Globus pallidus (tissue), 1 donor: ENCODE measurements at regions not wholly inside any gene's neighbourhood (a gene's known extent, or its start where the extent isn't known, plus 50 kb on each side); places are given as distances from the start of the nearest gene placed in this dataset.

Experiments
- DNase-seq: peaks from one replicate; pipeline ENCODE4 v3.0.0-alpha.2; 2015; ENCODE audit warnings: low spot score

DNA sequence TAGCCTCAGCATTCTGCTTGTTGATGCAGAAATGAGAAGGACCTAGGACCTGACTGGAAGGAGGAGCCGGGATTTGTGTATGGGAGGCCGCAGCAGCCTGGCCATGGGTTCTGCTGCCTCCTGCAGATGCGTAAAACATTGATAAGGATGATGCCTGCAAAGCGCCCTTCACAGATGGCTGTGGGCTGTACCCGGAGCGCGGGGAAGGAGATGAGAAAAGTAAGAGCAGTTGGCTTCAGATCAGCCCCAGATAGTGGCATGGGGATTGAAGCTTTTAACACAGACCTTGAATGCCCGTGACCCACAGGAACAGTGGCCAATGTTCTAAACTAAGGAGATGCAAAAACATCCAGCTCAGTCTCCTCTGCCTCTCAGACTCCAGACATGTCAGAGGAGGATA, 136.4 kb upstream of the KCNG1 start:
- no peak for DNase-seq

- no peak for DNase-seq
Observed at GRCh38 chr20:51158226-51158625, 135.3 kb upstream of the KCNG1 start.

DNA sequence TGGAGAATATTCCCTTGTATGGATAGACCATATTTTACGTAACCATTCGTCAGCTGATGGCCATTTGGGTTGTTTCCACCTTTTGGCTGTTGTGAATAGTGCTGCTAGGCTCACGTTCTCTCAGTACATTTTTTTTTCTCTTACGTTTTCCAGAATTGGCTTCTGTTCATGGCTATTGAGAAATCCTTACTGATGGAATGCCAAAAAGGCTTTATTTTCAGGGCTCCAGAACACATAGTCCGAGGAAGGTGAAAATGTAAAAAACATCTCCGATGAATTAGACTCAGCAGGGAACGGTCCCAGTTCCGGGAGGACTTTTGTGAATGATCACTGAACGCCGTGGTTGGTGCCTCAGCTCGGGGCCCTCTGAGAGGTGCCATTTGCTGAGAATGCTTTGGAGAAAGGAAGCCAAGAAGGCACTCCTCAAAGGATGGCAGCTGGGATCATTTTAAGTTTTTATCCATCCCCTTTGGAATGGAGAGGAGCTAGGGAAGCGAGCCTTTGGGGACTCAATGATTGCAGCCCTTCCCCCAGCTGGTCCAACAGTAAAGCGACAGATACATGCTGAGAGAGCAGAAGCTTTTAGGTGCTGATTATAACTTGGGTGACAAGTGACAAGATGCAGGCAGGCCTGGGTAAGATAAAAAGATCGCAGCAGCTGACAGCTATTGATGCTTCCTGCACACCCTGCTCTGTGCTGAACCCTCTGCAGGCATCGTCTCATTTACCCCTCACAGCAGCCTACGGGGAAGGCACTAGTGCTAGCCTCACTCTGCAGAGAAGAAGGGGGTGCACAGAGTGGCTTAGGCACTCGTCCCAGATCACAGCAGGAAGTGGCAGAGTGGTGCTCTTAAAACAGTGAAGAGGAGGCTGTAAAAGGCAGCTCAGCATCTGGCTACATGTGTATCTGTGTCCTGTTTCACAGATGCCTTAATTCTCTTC, 133.4 kb upstream of the KCNG1 start:
- DNase-seq = no peak

DNA sequence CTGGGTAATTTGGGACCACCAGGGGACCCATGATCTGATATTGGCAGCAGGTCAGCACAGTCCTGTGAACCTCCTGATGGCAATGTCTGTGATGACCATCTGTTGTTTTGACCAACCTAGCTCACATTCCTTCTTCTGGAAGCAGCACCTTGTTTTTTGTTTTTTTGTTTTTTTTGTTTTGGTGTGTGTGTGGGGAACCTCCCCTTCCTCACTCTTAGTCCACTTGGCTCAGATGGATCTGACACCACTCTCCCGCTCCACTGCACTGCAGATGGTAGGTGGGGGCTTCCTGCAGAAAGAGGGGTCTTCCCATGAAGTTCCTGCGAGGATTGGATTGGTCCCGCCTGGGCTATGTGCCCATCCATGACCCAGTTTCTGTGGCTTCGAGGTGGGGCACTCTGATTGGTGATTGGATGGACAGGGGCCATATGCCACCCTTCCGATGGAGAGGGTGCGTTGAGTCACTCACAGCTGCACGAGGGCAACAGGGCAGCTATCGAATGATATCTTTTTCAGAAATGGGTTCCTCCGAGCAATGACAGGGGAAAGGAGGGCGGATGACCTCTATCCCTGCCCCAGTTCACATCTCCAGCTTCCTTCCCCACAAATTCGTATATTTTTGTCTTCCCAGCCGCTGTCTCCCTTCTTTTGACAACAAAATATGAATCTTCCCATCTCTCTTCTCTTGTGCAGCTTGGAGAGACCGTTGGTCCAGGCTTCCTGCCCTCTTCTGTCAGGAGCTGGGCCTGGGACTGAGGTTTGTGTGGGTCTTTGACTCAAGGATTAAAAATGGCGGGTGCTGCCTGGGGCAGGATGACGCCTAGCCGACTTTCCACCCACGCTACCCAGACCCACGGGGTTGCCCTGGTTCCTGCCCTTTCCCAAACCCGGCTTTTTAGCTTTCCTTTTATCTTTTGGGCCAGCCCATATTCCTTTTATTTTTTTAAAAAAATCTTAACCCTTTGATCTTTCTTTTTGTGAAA, 132.1 kb upstream of the KCNG1 start:
- DNase-seq = no peak

GRCh38 chr20:51153867-51154707, 131.2 kb upstream of the KCNG1 start:
- no peak for DNase-seq

GRCh38 chr20:51148941-51149340, 126.0 kb upstream of the KCNG1 start:
- DNase-seq = no peak

GRCh38 chr20:51144476-51144875, 121.6 kb upstream of the KCNG1 start:
- no peak for DNase-seq

GRCh38 chr20:51143652-51144051, 120.7 kb upstream of the KCNG1 start:
- no peak for DNase-seq

DNA sequence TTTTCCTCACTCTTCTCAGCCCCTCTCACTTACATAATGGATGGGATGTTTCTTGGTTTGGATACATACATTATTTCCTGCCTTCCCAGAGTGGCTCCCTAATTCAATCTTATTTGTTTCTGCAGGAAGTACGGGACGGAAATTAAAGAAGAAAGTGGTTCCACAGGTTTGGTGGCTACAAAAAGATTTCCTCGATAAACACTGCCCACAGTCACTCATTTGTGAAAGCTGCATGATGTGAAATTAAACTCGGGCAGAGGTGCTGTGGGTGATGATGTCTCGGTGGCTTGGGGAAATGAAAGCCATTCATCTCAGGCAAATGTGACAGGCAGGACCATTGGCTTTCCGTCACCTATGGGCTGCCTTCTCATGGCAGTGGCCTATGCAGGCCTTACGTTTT, 119.5 kb upstream of the KCNG1 start:
- DNase-seq = no peak

GRCh38 chr20:51140671-51141070, 117.8 kb upstream of the KCNG1 start:
- DNase-seq = no peak

- DNase-seq = no peak
Observed at GRCh38 chr20:51139891-51140290, 117.0 kb upstream of the KCNG1 start.

GRCh38 chr20:51138576-51138975, 115.7 kb upstream of the KCNG1 start:
- DNase-seq = no peak

GRCh38 chr20:51137461-51137860, 114.6 kb upstream of the KCNG1 start:
- DNase-seq = no peak

DNA sequence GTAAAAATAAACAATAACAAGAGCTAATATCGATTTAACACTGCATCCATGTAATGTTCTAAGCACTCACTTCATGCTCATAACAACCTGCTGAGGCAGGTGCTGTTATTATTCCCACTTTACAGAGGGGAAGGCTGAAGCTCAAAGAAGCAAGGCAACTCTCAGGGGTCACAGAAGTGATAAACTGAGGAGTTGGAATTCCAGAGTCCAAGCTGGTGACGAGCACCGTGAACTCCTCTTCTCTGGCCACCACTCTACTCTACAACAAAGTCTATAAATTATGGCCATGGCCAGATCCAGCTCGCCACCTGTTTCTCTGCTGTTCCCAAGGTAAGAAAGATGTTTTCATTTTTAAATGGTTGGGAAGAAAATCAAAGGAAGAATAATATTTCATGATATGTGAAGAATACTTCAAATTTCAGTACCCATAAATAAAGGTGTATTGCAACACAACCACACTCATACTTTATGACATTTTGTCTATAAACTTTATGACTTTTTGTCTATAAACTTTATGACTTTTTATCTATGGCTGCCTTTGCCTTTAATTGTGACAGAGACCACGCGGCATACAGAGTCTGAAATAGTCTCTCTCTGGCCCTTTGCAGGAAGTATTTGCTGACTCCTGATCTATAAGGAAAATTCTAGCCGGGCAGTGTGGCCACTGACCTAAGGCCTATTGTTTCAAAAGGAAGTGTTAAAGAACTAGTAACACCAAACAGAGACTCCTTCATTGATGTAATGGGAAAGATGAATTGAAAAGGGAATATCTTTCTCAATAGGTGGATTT, 113.2 kb upstream of the KCNG1 start:
- DNase-seq = no peak

- no peak for DNase-seq
Observed at GRCh38 chr20:51134405-51134804, 111.5 kb upstream of the KCNG1 start.

DNA sequence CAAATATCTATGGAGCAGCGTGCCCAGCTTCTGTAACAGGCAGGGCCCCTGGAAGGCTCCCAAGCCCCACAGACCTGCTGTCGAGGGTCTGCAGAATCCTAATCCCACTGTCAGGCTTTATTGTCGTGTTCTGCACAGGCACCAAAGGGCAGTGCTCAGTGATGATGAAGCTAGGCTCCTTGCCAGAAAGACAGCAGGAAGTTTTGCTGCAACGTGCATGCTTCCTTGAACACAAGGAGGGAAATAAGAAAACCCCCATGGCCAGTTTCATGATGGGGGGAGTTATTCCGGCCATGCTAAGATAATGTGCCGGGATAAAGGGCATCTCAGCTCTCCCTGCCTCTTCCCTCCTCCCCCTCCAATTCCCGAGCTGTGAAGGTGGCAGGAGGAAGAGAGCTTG, 109.4 kb upstream of the KCNG1 start:
- DNase-seq = no peak

- no peak for DNase-seq
Observed at GRCh38 chr20:51131811-51132210, 108.9 kb upstream of the KCNG1 start.

GRCh38 chr20:51129147-51129776, 106.4 kb upstream of the KCNG1 start:
- no peak for DNase-seq

DNA sequence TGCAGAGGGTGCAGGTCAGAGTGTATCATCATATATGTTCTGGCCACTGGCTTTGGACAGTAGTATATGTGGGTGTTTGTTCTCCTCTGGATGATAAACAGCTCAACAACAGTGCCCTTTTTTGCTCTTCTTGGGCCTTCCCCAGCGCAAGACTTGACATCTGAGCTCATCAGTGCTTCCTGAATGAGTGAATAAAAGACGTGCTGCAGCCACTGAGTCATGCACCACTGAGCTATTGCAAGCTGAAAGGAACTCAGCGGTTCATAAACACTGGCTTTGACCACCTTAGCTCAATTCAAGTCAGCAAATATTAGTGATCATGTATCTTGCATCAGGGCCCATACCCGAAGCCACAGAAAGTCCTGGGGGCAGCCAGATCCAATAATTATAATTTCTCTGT, 105.3 kb upstream of the KCNG1 start:
- no peak for DNase-seq

DNA sequence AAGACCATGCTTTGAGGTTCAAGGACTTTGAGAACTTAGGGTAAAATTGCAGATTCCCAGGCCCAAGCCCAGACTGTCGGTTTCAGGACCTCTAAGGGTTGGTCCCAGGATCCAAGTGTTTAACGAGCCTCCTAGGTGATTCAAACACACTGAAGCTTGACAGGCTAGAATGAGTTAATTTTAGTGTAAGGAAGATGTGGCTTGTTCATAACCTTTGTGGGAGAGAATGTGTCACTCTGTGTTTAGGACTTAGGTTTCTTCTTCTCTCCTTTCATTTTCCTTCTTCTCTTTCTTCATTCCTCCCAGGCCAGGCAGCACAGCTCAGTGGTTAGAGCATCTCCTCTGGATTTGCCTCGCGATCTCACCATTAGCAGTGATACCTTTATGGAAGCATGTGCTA, 104.8 kb upstream of the KCNG1 start:
- DNase-seq = no peak

DNA sequence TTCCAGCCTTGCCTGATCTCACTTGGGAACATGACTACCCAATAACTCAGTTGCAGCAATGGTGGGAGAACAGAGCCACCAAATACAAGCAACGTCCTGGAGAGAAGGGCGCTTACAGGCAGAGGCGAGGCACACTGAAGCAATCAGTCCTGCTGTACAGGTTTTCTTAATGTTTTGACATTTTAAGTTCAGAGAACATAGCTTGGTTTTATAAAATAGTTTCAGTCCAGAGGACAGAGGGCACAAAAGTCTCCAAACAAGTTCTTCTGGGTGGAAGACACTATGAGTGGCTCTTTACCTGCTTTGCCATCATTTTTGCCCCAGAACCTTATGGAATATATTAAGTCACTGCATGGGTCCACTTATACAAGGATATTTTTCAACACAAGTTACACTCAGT, 103.4 kb upstream of the KCNG1 start:
- no peak for DNase-seq
